ENCODE measurements at regions not wholly inside any gene's neighbourhood (a gene's known extent, or its start where the extent isn't known, plus 50 kb on each side); places are given as distances from the start of the nearest gene placed in this dataset.

DNA sequence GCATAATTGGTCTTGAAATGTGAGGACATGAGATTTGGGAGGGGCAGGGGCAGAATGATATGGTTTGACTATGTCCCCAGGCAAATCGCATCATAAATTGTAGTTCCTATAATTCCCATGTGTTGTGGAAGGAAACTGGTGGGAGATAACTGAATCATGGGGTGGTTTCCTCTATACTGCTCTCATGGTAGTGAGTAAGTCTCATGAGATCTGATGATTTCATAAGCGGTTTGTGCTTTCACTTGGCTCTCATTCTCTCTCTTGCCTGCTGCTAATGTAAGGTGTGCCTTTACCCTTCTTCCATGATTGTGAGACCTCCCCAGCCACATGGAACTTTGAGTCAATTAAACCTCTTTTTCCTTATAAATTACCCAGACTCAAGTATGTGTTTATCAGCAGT lies 2595.9 kb downstream of the PCDH7 start:
- no peak for TF ChIP-seq YY1 (IDR thresholded peaks at IDR 0.05; ENCODE audit: insufficient read depth, insufficient read length)
- no peak for TF ChIP-seq ZNF274 (IDR thresholded peaks at IDR 0.05; ENCODE audit: low read depth, low read length)
- no peak for TF ChIP-seq SUZ12 (IDR thresholded peaks at IDR 0.05; ENCODE audit: extremely low read depth, insufficient read depth, insufficient read length)

All from NT2/D1 (cell line).